IMR-90 (cell line): ENCODE measurements at regions not wholly inside any gene's neighbourhood (a gene's known extent, or its start where the extent isn't known, plus 50 kb on each side); places are given as distances from the start of the nearest gene placed in this dataset.

Experiments used
- ATAC-seq: fragments of 200-7000 bp; cut with Tn5 transposase; 2 replicates; pipeline ENCODE4 v1.9.1; 2020; ENCODE audit warnings: low read depth, mild to moderate bottlenecking, moderate library complexity
- BruUV-seq: library from RNA; stranded (reverse); fragments of 400-500 nt; replicated peaks from 2 replicates; lab custom pipeline; 2021; lab: Mats Ljungman, UMichigan
- CTCF ChIA-PET: fragments of 300-600 bp; formaldehyde crosslinking; extraction: SDS; loops from one replicate; lab custom pipeline; 2021; ENCODE audit warnings: antibody characterized with exemption; lab: Yijun Ruan, JAX
- POLR2A ChIA-PET: fragments of 300-600 bp; sonication (Branson Sonifier 250); formaldehyde crosslinking; loops from one replicate; lab custom pipeline; 2022; ENCODE audit warnings: antibody characterized with exemption; ENCODE audit not compliant: unreplicated experiment; lab: Charles Lee
- DNase-seq: peaks from one replicate; pipeline ENCODE4 v3.0.0; 2013
- H2AFZ ChIP-seq: replicated peaks from 2 replicates; pipeline ENCODE3; 2013; ENCODE audit warnings: low read length, mild to moderate bottlenecking; ENCODE audit not compliant: poor library complexity
- H2AK5ac ChIP-seq: 2 replicates; pipeline ENCODE4 v1.6.1; 2013; ENCODE audit warnings: low read depth, low read length, inconsistent platforms
- H2AK9ac ChIP-seq: replicated peaks from 2 replicates; pipeline ENCODE3; 2013; ENCODE audit warnings: mild to moderate bottlenecking, low read depth, low read length, moderate library complexity; ENCODE audit not compliant: poor library complexity
- H2BK120ac ChIP-seq: 2 replicates; pipeline ENCODE4 v1.6.1; 2013; ENCODE audit warnings: low read depth, low read length, inconsistent platforms
- H2BK15ac ChIP-seq: 3 replicates; pipeline ENCODE4 v1.6.1; 2013; ENCODE audit warnings: low read depth, low read length, inconsistent platforms
- H2BK20ac ChIP-seq: 2 replicates; pipeline ENCODE4 v1.6.1; 2013; ENCODE audit warnings: low read depth, mild to moderate bottlenecking, inconsistent platforms, low read length, moderate library complexity
- H2BK5ac ChIP-seq: 2 replicates; pipeline ENCODE4 v1.6.1; 2013; ENCODE audit warnings: mild to moderate bottlenecking, low read depth, low read length, inconsistent platforms; ENCODE audit not compliant: poor library complexity, severe bottlenecking
- H3K14ac ChIP-seq: replicated peaks from 2 replicates; pipeline ENCODE4 v1.6.1; 2013; ENCODE audit warnings: low read depth, low read length, inconsistent platforms
- H3K18ac ChIP-seq: 2 replicates; pipeline ENCODE4 v1.6.1; 2013; ENCODE audit warnings: low read depth, low read length, control low read depth
- H3K23ac ChIP-seq: 2 replicates; pipeline ENCODE4 v1.6.1; 2013; ENCODE audit warnings: low read depth, low read length, inconsistent platforms
- H3K27ac ChIP-seq: 2 replicates; pipeline ENCODE4 v1.5.1; 2013; ENCODE audit warnings: mild to moderate bottlenecking, control low read depth, low read length; ENCODE audit not compliant: insufficient read depth
- H3K27me3 ChIP-seq: 2 replicates; pipeline ENCODE4 v1.6.1; 2013; ENCODE audit warnings: low read length; ENCODE audit not compliant: control insufficient read depth, insufficient read depth
- H3K36me3 ChIP-seq: 2 replicates; pipeline ENCODE4 v1.6.1; 2013; ENCODE audit warnings: low read length, mixed read lengths; ENCODE audit not compliant: control insufficient read depth, insufficient read depth
- H3K4ac ChIP-seq: 2 replicates; pipeline ENCODE4 v1.6.1; 2013; ENCODE audit warnings: low read depth, low read length, inconsistent platforms
- H3K4me1 ChIP-seq: 2 replicates; pipeline ENCODE4 v1.6.1; 2013; ENCODE audit warnings: low read length, mixed read lengths; ENCODE audit not compliant: control insufficient read depth, insufficient read depth
- H3K4me2 ChIP-seq: 2 replicates; pipeline ENCODE4 v1.6.1; 2013; ENCODE audit warnings: low read depth, mild to moderate bottlenecking, control low read depth, low read length, moderate library complexity
- H3K4me3 ChIP-seq: 2 replicates; pipeline ENCODE4 v1.5.1; 2013; ENCODE audit warnings: low read depth, mild to moderate bottlenecking, control low read depth, low read length, moderate library complexity; ENCODE audit not compliant: insufficient read depth
- H3K56ac ChIP-seq: 2 replicates; pipeline ENCODE4 v1.6.1; 2013; ENCODE audit warnings: low read length, inconsistent platforms; ENCODE audit not compliant: insufficient read depth; ENCODE audit errors: extremely low read depth
- H3K79me1 ChIP-seq, 2 experiments: 2 replicates each; pipeline ENCODE4 v1.6.1; 2013; ENCODE audit warnings: low read length in 2 of 2, inconsistent platforms in 1 of 2, low read depth in 1 of 2
- H3K9ac ChIP-seq: 2 replicates; pipeline ENCODE4 v1.6.1; 2013; ENCODE audit warnings: low read depth, low read length, control low read depth
- H3K9me1 ChIP-seq: 2 replicates; pipeline ENCODE4 v1.6.1; 2013; ENCODE audit warnings: low read length, inconsistent platforms; ENCODE audit not compliant: insufficient read depth
- H3K9me3 ChIP-seq: 2 replicates; pipeline ENCODE4 v1.6.1; 2013; ENCODE audit warnings: low read length; ENCODE audit not compliant: control insufficient read depth, insufficient read depth
- H4K20me1 ChIP-seq: 2 replicates; pipeline ENCODE4 v1.6.1; 2013; ENCODE audit warnings: low read length, inconsistent platforms; ENCODE audit not compliant: insufficient read depth
- H4K5ac ChIP-seq: 2 replicates; pipeline ENCODE4 v1.6.1; 2013; ENCODE audit warnings: mild to moderate bottlenecking, low read depth, low read length, control low read depth
- H4K8ac ChIP-seq, 2 experiments: 2 replicates each; pipeline ENCODE4 v1.6.1; 2013; ENCODE audit warnings: low read depth in 2 of 2, low read length in 2 of 2, control low read depth in 1 of 2, inconsistent platforms in 1 of 2
- H4K91ac ChIP-seq: 2 replicates; pipeline ENCODE4 v1.6.1; 2013; ENCODE audit warnings: low read depth, low read length, inconsistent platforms; ENCODE audit not compliant: insufficient read depth
- BHLHE40 ChIP-seq: fragments of 150-350 bp; IDR thresholded peaks from 2 replicates; pipeline ENCODE4 v1.6.1; 2016; ENCODE audit warnings: mild to moderate bottlenecking, low read depth, low read length
- MAZ ChIP-seq: IDR thresholded peaks from 2 replicates; pipeline ENCODE4 v1.6.1; 2012; ENCODE audit warnings: low read depth, mild to moderate bottlenecking, low read length, improper control_type of control experiment, moderate library complexity, borderline replicate concordance
- NFE2L2 ChIP-seq: fragments of 150-350 bp; IDR thresholded peaks from 2 replicates; pipeline ENCODE4 v1.6.1; 2016; ENCODE audit warnings: low read depth, mild to moderate bottlenecking, low read length
- POLR2A ChIP-seq: IDR thresholded peaks from 2 replicates; pipeline ENCODE4 v1.6.1; 2012; ENCODE audit warnings: mild to moderate bottlenecking, low read depth, low read length
- RAD21 ChIP-seq: IDR thresholded peaks from 2 replicates; pipeline ENCODE4 v1.6.1; 2012; ENCODE audit warnings: low read length, improper control_type of control experiment
- RCOR1 ChIP-seq: IDR thresholded peaks from 2 replicates; pipeline ENCODE4 v1.6.1; 2012; ENCODE audit warnings: mild to moderate bottlenecking, low read length, improper control_type of control experiment; ENCODE audit not compliant: insufficient replicate concordance
- WGBS, 2 experiments: methylation state at CpG; one replicate each; pipeline versions ENCODE4 v1.1.5 to v1.1.7; 2013; ENCODE audit warnings: missing lambda C conversion rate in 2 of 2; ENCODE audit not compliant: insufficient read length in 1 of 2; ENCODE audit errors: extremely low coverage in 2 of 2; 5-methylcytosine and 5-hydroxymethylcytosine counted together
- dilution Hi-C: fragments of 300-500 bp; cut with HindIII; formaldehyde crosslinking; loops from one replicate; pipeline ENCODE4 v1.14.3; 2018; ENCODE audit warnings: low sequenced_read_pairs; ENCODE audit not compliant: unreplicated experiment
- in situ Hi-C: fragments of 300-500 bp; cut with MboI; formaldehyde crosslinking; loops from 3 replicates; pipeline ENCODE4 v1.14.3; 2019; ENCODE audit warnings: low sequenced_read_pairs, inconsistent platforms, mixed read lengths
- intact Hi-C: fragments of 100-400 bp; cut with micrococcal nuclease; formaldehyde crosslinking; loops from 2 replicates; pipeline ENCODE4 v1.10.0; 2022
- TF ChIP-seq, protein P1 (sequence below): fragments of 150-350 bp; IDR thresholded peaks from 2 replicates; pipeline ENCODE4 v1.6.1; 2016; ENCODE audit warnings: low read depth, mild to moderate bottlenecking, low read length, moderate library complexity, borderline replicate concordance

- H3K4me3 ChIP-seq: no peak overlapping the region
- H3K4me1 ChIP-seq: no peaks in the 10 kb centered on the region
- intact Hi-C loops (no loop called here), in situ Hi-C loops (no loop called here), dilution Hi-C loops (no loop called here)
- POLR2A ChIA-PET: no interaction called here
- H4K91ac ChIP-seq: no peak overlapping the region
- no peak for ATAC-seq
- no peak overlapping the region for H2AK5ac ChIP-seq
- no peak overlapping the region for H3K9ac ChIP-seq
- no peak overlapping the region for H3K18ac ChIP-seq
- no peaks in the 10 kb centered on the region for H3K36me3 ChIP-seq
- H2BK5ac ChIP-seq: no peak overlapping the region
- H3K4ac ChIP-seq: no peak overlapping the region
- no peak overlapping the region for H3K4me2 ChIP-seq
- H3K9me3 ChIP-seq: no peaks in the 10 kb centered on the region; the same call in 1 of the 2 replicates
- no TSS peak for BruUV-seq
- CTCF ChIA-PET: interaction anchor here (0.5 kb wide), 1 partner anchor 291 kb away, joined by 3 read pairs; no protein-coding TSS in a partner anchor
- no peak for DNase-seq
- no peaks in the 10 kb centered on the region for H4K20me1 ChIP-seq
- H3K23ac ChIP-seq: no peak overlapping the region
- H3K14ac ChIP-seq: no peak overlapping the region
- H2BK120ac ChIP-seq: no peak overlapping the region
- H3K56ac ChIP-seq: no peak overlapping the region
- H2BK20ac ChIP-seq: no peak overlapping the region
- H4K5ac ChIP-seq: no peak overlapping the region
- no peak overlapping the region for H2AK9ac ChIP-seq
- no peaks in the 10 kb centered on the region for H3K27me3 ChIP-seq
- H4K8ac ChIP-seq: no peak overlapping the region
- 35% methylated on average over 2 of the region's 10 CpGs; no CpG with 5 or more reads in 1 of the 2 experiments for WGBS, 2 experiments
- H2AFZ ChIP-seq: no peak overlapping the region
- H3K79me1 ChIP-seq: no peaks in the 10 kb centered on the region
- H3K9me1 ChIP-seq: no peaks in the 10 kb centered on the region
- no peak overlapping the region for H3K27ac ChIP-seq
- TF ChIP-seq, protein P1, sequence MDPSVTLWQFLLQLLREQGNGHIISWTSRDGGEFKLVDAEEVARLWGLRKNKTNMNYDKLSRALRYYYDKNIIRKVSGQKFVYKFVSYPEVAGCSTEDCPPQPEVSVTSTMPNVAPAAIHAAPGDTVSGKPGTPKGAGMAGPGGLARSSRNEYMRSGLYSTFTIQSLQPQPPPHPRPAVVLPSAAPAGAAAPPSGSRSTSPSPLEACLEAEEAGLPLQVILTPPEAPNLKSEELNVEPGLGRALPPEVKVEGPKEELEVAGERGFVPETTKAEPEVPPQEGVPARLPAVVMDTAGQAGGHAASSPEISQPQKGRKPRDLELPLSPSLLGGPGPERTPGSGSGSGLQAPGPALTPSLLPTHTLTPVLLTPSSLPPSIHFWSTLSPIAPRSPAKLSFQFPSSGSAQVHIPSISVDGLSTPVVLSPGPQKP: no peak
- TF ChIP-seq RAD21 (no peak), NFE2L2 (no peak), BHLHE40 (no peak), POLR2A (no peak), RCOR1 (no peak), MAZ (no peak)
- H2BK15ac ChIP-seq: no peak overlapping the region
These were observed 61.7 kb upstream of the IRX4 start for GRCh38 chr5:1944408-1944807.
